ENCODE measurements at regions not wholly inside any gene's neighbourhood (a gene's known extent, or its start where the extent isn't known, plus 50 kb on each side); places are given as distances from the start of the nearest gene placed in this dataset.

- ATAC-seq (no peak), FAIRE-seq (no peak)
- intact Hi-C loops (cut with DNase I) = no loop called here
These were observed 375.0 kb upstream of the EEF2KMT start for GRCh38 chr16:5472552-5472951.

DNA sequence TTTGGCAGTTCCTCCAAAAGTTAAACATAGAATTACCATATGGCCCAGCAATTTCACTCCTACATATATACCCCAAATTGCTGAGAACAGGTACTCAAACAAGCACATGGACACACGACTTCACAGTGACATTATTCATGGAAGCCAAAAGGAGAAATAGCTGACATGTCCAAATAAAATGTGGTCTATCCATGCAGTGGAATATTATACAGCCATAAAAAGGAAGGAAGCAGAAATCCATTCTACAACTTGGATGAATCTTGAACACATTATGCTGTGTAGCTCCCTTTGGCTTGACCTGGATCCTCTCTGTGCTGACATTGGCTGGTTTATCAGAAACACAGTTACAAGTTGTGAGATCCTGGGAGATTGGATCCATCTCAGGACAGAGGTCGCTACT lies 370.9 kb upstream of the EEF2KMT start:
- no peak for TF ChIP-seq CTCF (IDR thresholded peaks at IDR 0.05)
- H3K4me1 ChIP-seq = no peaks in the 10 kb centered on the region
- H3K9me3 ChIP-seq = no peaks in the 10 kb centered on the region
- intact Hi-C loops (cut with DNase I) = no loop called here
- H3K36me3 ChIP-seq = no peaks in the 10 kb centered on the region
- DNase-seq = no peak
- H3K27me3 ChIP-seq = no peaks in the 10 kb centered on the region
- no peak for ATAC-seq
- no peak overlapping the region for H3K4me3 ChIP-seq
- no peak overlapping the region for H3K27ac ChIP-seq
- no peak for FAIRE-seq
- 45 to 55% methylated on average over 2 of the region's 2 CpGs for WGBS, 2 donors

More at GRCh38 chr16:5472552-5472951, 375.0 kb upstream of the EEF2KMT start:
- WGBS, 2 donors = 13 to 14% methylated on average over 7 of the region's 7 CpGs
- Histone ChIP-seq H3K4me3 (no peak overlapping the region), H3K36me3 (no peaks in the 10 kb centered on the region), H3K9me3 (no peaks in the 10 kb centered on the region), H3K4me1 (no peaks in the 10 kb centered on the region), H3K27me3 (no peaks in the 10 kb centered on the region), H3K27ac (no peak overlapping the region)
- TF ChIP-seq CTCF (IDR thresholded peaks at IDR 0.05) = no peak
- no peak for DNase-seq

DNA sequence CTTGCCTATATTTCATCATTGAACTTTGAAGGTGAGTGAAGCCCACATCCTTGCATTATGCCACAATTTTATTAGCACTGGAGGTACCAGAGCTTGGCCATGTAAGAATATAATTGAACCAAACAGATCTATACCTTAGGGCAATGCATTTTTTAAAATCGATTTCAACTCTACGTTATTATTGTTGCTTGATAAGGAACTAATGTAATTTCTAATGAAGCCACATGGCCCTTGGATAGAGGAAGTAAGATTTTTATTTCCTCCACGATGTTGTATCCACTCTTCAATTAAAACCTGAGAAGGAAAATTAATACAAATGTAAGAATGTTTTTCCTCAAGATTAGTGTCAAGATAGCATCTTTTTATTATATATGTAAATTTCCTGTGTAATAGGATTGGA lies 370.0 kb upstream of the EEF2KMT start:
- ATAC-seq (no peak), DNase-seq (no peak), FAIRE-seq (no peak)
- intact Hi-C loops (cut with DNase I) = no loop called here
- no peaks in the 10 kb centered on the region for H3K27me3 ChIP-seq
- no peak overlapping the region for H3K27ac ChIP-seq
- H3K4me3 ChIP-seq = no peak overlapping the region
- H3K36me3 ChIP-seq = no peaks in the 10 kb centered on the region
- no peaks in the 10 kb centered on the region for H3K9me3 ChIP-seq
- 50 to 59% methylated on average over 3 of the region's 3 CpGs for WGBS, 2 donors
- H3K4me1 ChIP-seq = no peaks in the 10 kb centered on the region
- TF ChIP-seq CTCF (IDR thresholded peaks at IDR 0.05) = no peak

DNA sequence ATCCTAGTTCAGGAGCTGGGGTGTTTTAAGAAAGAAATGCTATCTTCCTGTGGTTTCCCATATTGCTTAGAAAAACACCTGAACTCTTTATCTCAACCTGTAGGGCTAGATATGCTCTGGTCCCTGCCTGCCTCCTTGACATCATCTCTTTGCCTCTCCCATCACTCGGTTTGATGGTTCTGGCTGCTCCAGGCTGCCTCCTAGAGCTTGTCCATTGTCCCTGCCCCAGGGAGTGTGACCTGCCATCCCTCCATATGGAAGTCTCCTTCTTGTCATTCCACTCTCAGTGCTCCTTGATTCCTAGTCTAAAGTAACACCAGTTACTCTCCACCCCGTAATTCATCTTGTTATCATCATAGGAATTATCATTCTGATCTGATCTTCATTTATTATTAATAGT lies 369.0 kb upstream of the EEF2KMT start:
- no peak for ATAC-seq
- FAIRE-seq = no peak
- no peak overlapping the region for H3K27ac ChIP-seq
- no peak overlapping the region for H3K4me3 ChIP-seq
- H3K27me3 ChIP-seq = no peaks in the 10 kb centered on the region
- intact Hi-C loops (cut with DNase I) = no loop called here
- H3K9me3 ChIP-seq = no peaks in the 10 kb centered on the region
- H3K36me3 ChIP-seq = no peaks in the 10 kb centered on the region
- no peak for DNase-seq
- WGBS, 2 donors = 21 to 27% methylated on average over 2 of the region's 2 CpGs
- no peak for TF ChIP-seq CTCF (IDR thresholded peaks at IDR 0.05)
- H3K4me1 ChIP-seq = no peaks in the 10 kb centered on the region

GRCh38 chr16:5465714-5466113 lies 368.1 kb upstream of the EEF2KMT start:
- Histone ChIP-seq H3K4me1 (no peaks in the 10 kb centered on the region), H3K4me3 (no peak overlapping the region), H3K27ac (no peak overlapping the region), H3K36me3 (no peaks in the 10 kb centered on the region), H3K27me3 (no peaks in the 10 kb centered on the region), H3K9me3 (no peaks in the 10 kb centered on the region)
- DNase-seq = no peak
- intact Hi-C loops (cut with DNase I) = no loop called here
- no peak for FAIRE-seq
- ATAC-seq = no peak
- WGBS, 2 donors = 52 to 58% methylated on average over 6 of the region's 6 CpGs
- TF ChIP-seq CTCF (IDR thresholded peaks at IDR 0.05) = no peak
